HG03521 (cell line): ENCODE measurements at regions not wholly inside any gene's neighbourhood (a gene's known extent, or its start where the extent isn't known, plus 50 kb on each side); places are given as distances from the start of the nearest gene placed in this dataset.
"Not testable (repeated sequence)": the region's sequence is repeated elsewhere in the genome, so short reads cannot be mapped to it uniquely, and the experiment has no call there.

ENCODE experiments used
- ATAC-seq: cut with Tn5 transposase; IDR thresholded peaks from one replicate; pipeline ENCODE4 v1.9.1; 2021; ENCODE audit warnings: mild to moderate bottlenecking, moderate library complexity; ENCODE audit not compliant: unreplicated experiment

GRCh38 chr3:80994085-80994665 is 767.3 kb downstream of the GBE1 start:
- ATAC-seq: no peak

- ATAC-seq: no peak
Measured at GRCh38 chr3:80993241-80993945, 768.1 kb downstream of the GBE1 start.

- ATAC-seq: no peak
Measured at GRCh38 chr3:80983753-80984152, 777.7 kb downstream of the GBE1 start.

- ATAC-seq: no peak
Measured at GRCh38 chr3:80978216-80978969, 783.1 kb downstream of the GBE1 start.

- ATAC-seq: no peak
Measured at GRCh38 chr3:80970292-80970691, 791.2 kb downstream of the GBE1 start.

- ATAC-seq: no peak
Measured at GRCh38 chr3:80929576-80929975, 831.9 kb downstream of the GBE1 start.

- no peak for ATAC-seq
Measured at GRCh38 chr3:80914854-80915253, 846.6 kb downstream of the GBE1 start.

- no peak for ATAC-seq
Measured at GRCh38 chr3:80898211-80898610, 863.2 kb downstream of the GBE1 start.

GRCh38 chr3:80897005-80897404 is 864.4 kb downstream of the GBE1 start:
- ATAC-seq: not testable (repeated sequence)

GRCh38 chr3:80890571-80890970 is 870.9 kb downstream of the GBE1 start:
- ATAC-seq: no peak

GRCh38 chr3:80889535-80889934 is 871.9 kb downstream of the GBE1 start:
- ATAC-seq: no peak

GRCh38 chr3:80870476-80871041 is 890.9 kb downstream of the GBE1 start:
- no peak for ATAC-seq

- no peak for ATAC-seq
Measured at GRCh38 chr3:80855482-80855881, 906.0 kb downstream of the GBE1 start.

GRCh38 chr3:80836395-80836794 is 925.0 kb downstream of the GBE1 start:
- ATAC-seq: no peak

- ATAC-seq: no peak
Measured at GRCh38 chr3:80807577-80807976, 953.9 kb downstream of the GBE1 start.

- ATAC-seq: no peak
Measured at GRCh38 chr3:80806673-80807072, 954.8 kb downstream of the GBE1 start.

- no peak for ATAC-seq
Measured at GRCh38 chr3:80788914-80789313, 972.5 kb downstream of the GBE1 start.

GRCh38 chr3:80785875-80786274 is 975.6 kb downstream of the GBE1 start:
- no peak for ATAC-seq

GRCh38 chr3:80785475-80785874 is 976.0 kb downstream of the GBE1 start:
- no peak for ATAC-seq

GRCh38 chr3:80771085-80771484 is 990.4 kb downstream of the GBE1 start:
- ATAC-seq: no peak

GRCh38 chr3:80770106-80771074 is 991.1 kb downstream of the GBE1 start:
- no peak for ATAC-seq
